SH-SY5Y (cell line): ENCODE measurements at regions not wholly inside any gene's neighbourhood (a gene's known extent, or its start where the extent isn't known, plus 50 kb on each side); places are given as distances from the start of the nearest gene placed in this dataset.

Experiments used
- GATA2 ChIP-seq: IDR thresholded peaks from 2 replicates; pipeline ENCODE4 v1.6.1; 2011; ENCODE audit warnings: mild to moderate bottlenecking, low read depth, low read length
- GATA3 ChIP-seq: IDR thresholded peaks from 2 replicates; pipeline ENCODE4 v1.6.1; 2011; ENCODE audit warnings: low read depth, mild to moderate bottlenecking, low read length, moderate library complexity

GRCh38 chr12:58651850-58652249 lies 268.5 kb downstream of the LRIG3 start:
- TF ChIP-seq GATA3: no peak
- no peak for TF ChIP-seq GATA2
